ENCODE measurements at regions not wholly inside any gene's neighbourhood (a gene's known extent, or its start where the extent isn't known, plus 50 kb on each side); places are given as distances from the start of the nearest gene placed in this dataset.

- DNase-seq, result no peak
These were observed 856.9 kb upstream of the SEL1L start for GRCh38 chr14:82390586-82390985.

- peak; percentile 96 for DNase-seq
These were observed 861.3 kb upstream of the SEL1L start for GRCh38 chr14:82394916-82395315.

- DNase-seq, result no peak
These were observed 864.6 kb upstream of the SEL1L start for GRCh38 chr14:82398256-82398655.

GRCh38 chr14:82403987-82404386 lies 870.3 kb upstream of the SEL1L start:
- peak; percentile 95 for DNase-seq

- no peak for DNase-seq
These were observed 876.4 kb upstream of the SEL1L start for GRCh38 chr14:82410064-82410463.

- DNase-seq, result no peak
These were observed 877.6 kb upstream of the SEL1L start for GRCh38 chr14:82411298-82411697.

- no peak for DNase-seq
These were observed 878.9 kb upstream of the SEL1L start for GRCh38 chr14:82412545-82412944.

- no peak for DNase-seq
These were observed 881.3 kb upstream of the SEL1L start for GRCh38 chr14:82414853-82415539.

GRCh38 chr14:82419933-82420332 lies 886.3 kb upstream of the SEL1L start:
- no peak for DNase-seq

- DNase-seq, result no peak
These were observed 887.2 kb upstream of the SEL1L start for GRCh38 chr14:82420871-82421270.

- no peak for DNase-seq
These were observed 887.6 kb upstream of the SEL1L start for GRCh38 chr14:82421286-82421685.

GRCh38 chr14:82422230-82422629 lies 888.6 kb upstream of the SEL1L start:
- DNase-seq, result peak; percentile 82

- no peak for DNase-seq
These were observed 891.6 kb upstream of the SEL1L start for GRCh38 chr14:82425261-82425660.

- no peak for DNase-seq
These were observed 897.4 kb upstream of the SEL1L start for GRCh38 chr14:82431031-82431430.

- DNase-seq, result no peak
These were observed 898.9 kb upstream of the SEL1L start for GRCh38 chr14:82432301-82433105.

GRCh38 chr14:82438436-82438835 lies 904.8 kb upstream of the SEL1L start:
- no peak for DNase-seq

GRCh38 chr14:82441270-82441669 lies 907.6 kb upstream of the SEL1L start:
- no peak for DNase-seq

- DNase-seq, result no peak
These were observed 912.3 kb upstream of the SEL1L start for GRCh38 chr14:82445810-82446570.

- no peak for DNase-seq
These were observed 913.9 kb upstream of the SEL1L start for GRCh38 chr14:82447586-82447985.

GRCh38 chr14:82449926-82450468 lies 916.3 kb upstream of the SEL1L start:
- DNase-seq, result no peak

GRCh38 chr14:82451675-82452074 lies 918.0 kb upstream of the SEL1L start:
- no peak for DNase-seq

- DNase-seq, result no peak
These were observed 948.7 kb upstream of the SEL1L start for GRCh38 chr14:82482345-82482744.

- DNase-seq, result no peak
These were observed 954.8 kb upstream of the SEL1L start for GRCh38 chr14:82488473-82488872.
